Liver (tissue), 7 donors: ENCODE measurements at regions not wholly inside any gene's neighbourhood (a gene's known extent, or its start where the extent isn't known, plus 50 kb on each side); places are given as distances from the start of the nearest gene placed in this dataset.

Source experiments
- DNase-seq: peaks from one replicate; pipeline ENCODE4 v3.0.0-alpha.2; 2017; ENCODE audit warnings: low spot score
- H3K27ac ChIP-seq, 2 donors: one replicate each; pipeline ENCODE4 v1.7.0; 2013; ENCODE audit warnings: inconsistent platforms in 2 of 2, low read length in 2 of 2, control low read depth in 1 of 2, low read depth in 1 of 2, mild to moderate bottlenecking in 1 of 2
- H3K27me3 ChIP-seq, 4 donors: one replicate each; pipeline versions ENCODE4 v1.6.1 to v1.7.0; 2013; ENCODE audit warnings: low read length in 3 of 4, inconsistent platforms in 1 of 4, mild to moderate bottlenecking in 1 of 4, moderate library complexity in 1 of 4; ENCODE audit not compliant: control insufficient read depth in 4 of 4, insufficient read depth in 4 of 4
- H3K36me3 ChIP-seq, 4 donors: one replicate each; pipeline versions ENCODE4 v1.6.1 to v1.7.0; 2013; ENCODE audit warnings: low read length in 3 of 4, mild to moderate bottlenecking in 3 of 4, low read depth in 1 of 4, moderate library complexity in 1 of 4; ENCODE audit not compliant: control insufficient read depth in 4 of 4, insufficient read depth in 3 of 4
- H3K4me1 ChIP-seq, 4 donors: one replicate each; pipeline versions ENCODE4 v1.6.1 to v1.7.0; 2013; ENCODE audit warnings: low read length in 3 of 4, mild to moderate bottlenecking in 3 of 4, moderate library complexity in 1 of 4; ENCODE audit not compliant: control insufficient read depth in 4 of 4, insufficient read depth in 4 of 4
- H3K4me3 ChIP-seq, 3 donors: one replicate each; pipeline versions ENCODE4 v1.6.1 to v1.7.0; 2013; ENCODE audit warnings: low read length in 3 of 3, control low read depth in 1 of 3, low read depth in 1 of 3, mild to moderate bottlenecking in 1 of 3
- H3K9ac ChIP-seq, 2 donors: one replicate each; pipeline ENCODE4 v1.7.0; 2013; ENCODE audit warnings: low read length in 2 of 2, mild to moderate bottlenecking in 2 of 2, moderate library complexity in 2 of 2, control low read depth in 1 of 2, low read depth in 1 of 2
- H3K9me3 ChIP-seq, 4 donors: one replicate each; pipeline versions ENCODE4 v1.6.1 to v1.7.0; 2013; ENCODE audit warnings: low read length in 3 of 4; ENCODE audit not compliant: control insufficient read depth in 4 of 4
- EGR1 ChIP-seq, 2 donors: IDR thresholded peaks; 2 replicates each; pipeline ENCODE4 v1.6.1; 2016 to 2018; ENCODE audit warnings: antibody characterized with exemption in 2 of 2, low read depth in 2 of 2
- FOXA1 ChIP-seq: IDR thresholded peaks from 2 replicates; pipeline ENCODE4 v1.6.1; 2016; ENCODE audit warnings: antibody characterized with exemption
- FOXA2 ChIP-seq: IDR thresholded peaks from 2 replicates; pipeline ENCODE4 v1.6.1; 2016; ENCODE audit warnings: antibody characterized with exemption
- GABPA ChIP-seq, 2 donors: IDR thresholded peaks in 1 of 2; conservative IDR thresholded peaks in 1 of 2; 2 replicates each; pipeline ENCODE4 v1.6.1; 2016; ENCODE audit warnings: antibody characterized with exemption in 2 of 2, mild to moderate bottlenecking in 1 of 2, moderate library complexity in 1 of 2
- JUND ChIP-seq, 2 donors: IDR thresholded peaks; 2 replicates each; pipeline ENCODE4 v1.6.1; 2016; ENCODE audit warnings: antibody characterized with exemption in 2 of 2
- NR2F2 ChIP-seq: IDR thresholded peaks from 2 replicates; pipeline ENCODE4 v1.6.1; 2016; ENCODE audit warnings: antibody characterized with exemption
- RAD21 ChIP-seq, 2 donors: IDR thresholded peaks; 2 replicates each; pipeline ENCODE4 v1.6.1; 2016; ENCODE audit warnings: antibody characterized with exemption in 2 of 2, mild to moderate bottlenecking in 2 of 2
- RXRA ChIP-seq, 2 donors: IDR thresholded peaks; 2 replicates each; pipeline ENCODE4 v1.6.1; 2017 to 2018; ENCODE audit warnings: antibody characterized with exemption in 2 of 2, mild to moderate bottlenecking in 1 of 2
- SP1 ChIP-seq: IDR thresholded peaks from 2 replicates; pipeline ENCODE4 v1.6.1; 2018; ENCODE audit warnings: antibody characterized with exemption, mild to moderate bottlenecking
- TAF1 ChIP-seq: conservative IDR thresholded peaks from 2 replicates; pipeline ENCODE4 v1.6.1; 2016; ENCODE audit warnings: antibody characterized with exemption, mild to moderate bottlenecking
- YY1 ChIP-seq: IDR thresholded peaks from 2 replicates; pipeline ENCODE4 v1.6.1; 2016; ENCODE audit warnings: antibody characterized with exemption, mild to moderate bottlenecking
- WGBS: extraction: QIAGEN DNeasy Blood & Tissue Kit; methylation state at CpG from one replicate; pipeline ENCODE4 v1.1.7; 2013; 5-methylcytosine and 5-hydroxymethylcytosine counted together
- TF ChIP-seq, protein P1 (sequence below): IDR thresholded peaks from 2 replicates; pipeline ENCODE4 v1.6.1; 2016; ENCODE audit warnings: antibody characterized with exemption
- TF ChIP-seq, protein P2 (sequence below): IDR thresholded peaks from 2 replicates; pipeline ENCODE4 v1.6.1; 2016; ENCODE audit warnings: antibody characterized with exemption, mild to moderate bottlenecking
- TF ChIP-seq, protein P3 (sequence below): IDR thresholded peaks from 2 replicates; pipeline ENCODE4 v1.6.1; 2016; ENCODE audit warnings: antibody characterized with exemption
- TF ChIP-seq, protein P4 (sequence below): IDR thresholded peaks from 2 replicates; pipeline ENCODE4 v1.6.1; 2016; ENCODE audit warnings: antibody characterized with exemption
- donor health status: healthy.
- donor health status: healthy.
- donor health status: healthy.
- donor health status: healthy.

DNA sequence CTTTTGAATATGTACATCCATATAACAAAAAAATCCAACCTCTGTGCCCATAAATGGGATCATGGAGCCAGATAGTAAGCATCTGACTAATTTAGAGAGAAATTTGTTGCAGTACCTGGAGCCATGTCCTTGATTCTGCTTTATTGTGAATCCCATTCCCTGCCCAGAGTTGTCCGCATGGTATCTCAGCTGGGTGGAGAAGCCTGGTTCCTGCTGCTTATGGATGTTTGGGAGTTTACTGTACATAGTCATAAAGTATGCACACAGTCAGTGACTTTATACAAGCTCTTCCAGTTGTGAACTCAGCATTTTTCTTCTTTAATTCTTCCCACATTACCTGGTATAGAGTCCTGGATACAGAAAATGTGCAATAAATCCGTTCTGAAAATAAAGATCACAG, 346.0 kb downstream of the FIGN start (continued):
- TF ChIP-seq SP1, result no peak
- TF ChIP-seq RAD21 (IDR thresholded peaks at IDR 0.05), result no peak
- TF ChIP-seq, protein P1, sequence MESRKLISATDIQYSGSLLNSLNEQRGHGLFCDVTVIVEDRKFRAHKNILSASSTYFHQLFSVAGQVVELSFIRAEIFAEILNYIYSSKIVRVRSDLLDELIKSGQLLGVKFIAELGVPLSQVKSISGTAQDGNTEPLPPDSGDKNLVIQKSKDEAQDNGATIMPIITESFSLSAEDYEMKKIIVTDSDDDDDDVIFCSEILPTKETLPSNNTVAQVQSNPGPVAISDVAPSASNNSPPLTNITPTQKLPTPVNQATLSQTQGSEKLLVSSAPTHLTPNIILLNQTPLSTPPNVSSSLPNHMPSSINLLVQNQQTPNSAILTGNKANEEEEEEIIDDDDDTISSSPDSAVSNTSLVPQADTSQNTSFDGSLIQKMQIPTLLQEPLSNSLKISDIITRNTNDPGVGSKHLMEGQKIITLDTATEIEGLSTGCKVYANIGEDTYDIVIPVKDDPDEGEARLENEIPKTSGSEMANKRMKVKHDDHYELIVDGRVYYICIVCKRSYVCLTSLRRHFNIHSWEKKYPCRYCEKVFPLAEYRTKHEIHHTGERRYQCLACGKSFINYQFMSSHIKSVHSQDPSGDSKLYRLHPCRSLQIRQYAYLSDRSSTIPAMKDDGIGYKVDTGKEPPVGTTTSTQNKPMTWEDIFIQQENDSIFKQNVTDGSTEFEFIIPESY, result no peak
- TF ChIP-seq NR2F2, result no peak

DNA sequence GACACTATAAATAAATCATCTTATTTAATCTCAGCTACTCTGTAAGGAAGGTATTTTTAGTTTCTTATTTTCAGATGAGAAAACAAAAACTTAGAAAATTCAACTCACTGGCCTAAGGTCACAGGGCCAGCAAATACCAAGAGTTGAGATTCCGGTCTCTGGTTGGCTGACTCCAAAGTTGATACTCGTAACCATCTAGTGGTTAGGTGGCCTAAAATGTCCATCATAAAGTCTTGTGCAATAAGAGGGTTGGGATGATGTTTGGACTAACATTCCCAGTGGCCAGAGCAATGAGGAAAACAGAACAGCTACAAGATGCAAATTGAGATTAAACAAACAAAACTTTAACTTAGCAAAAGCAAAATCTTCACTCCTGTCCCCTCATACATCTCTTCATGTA, 360.3 kb downstream of the FIGN start:
- Histone ChIP-seq H3K9me3 (no peaks in the 10 kb centered on the region), H3K4me3 (no peak overlapping the region), H3K27me3 (no peaks in the 10 kb centered on the region), H3K9ac (no peak overlapping the region), H3K4me1 (no peaks in the 10 kb centered on the region), H3K36me3 (no peaks in the 10 kb centered on the region), H3K27ac (no peak overlapping the region)
- TF ChIP-seq TAF1, result no peak
- TF ChIP-seq GABPA (IDR thresholded peaks at IDR 0.05 in 1 of 2, conservative IDR thresholded peaks at IDR 0.05 in 1 of 2), result no peak
- TF ChIP-seq, protein P2, sequence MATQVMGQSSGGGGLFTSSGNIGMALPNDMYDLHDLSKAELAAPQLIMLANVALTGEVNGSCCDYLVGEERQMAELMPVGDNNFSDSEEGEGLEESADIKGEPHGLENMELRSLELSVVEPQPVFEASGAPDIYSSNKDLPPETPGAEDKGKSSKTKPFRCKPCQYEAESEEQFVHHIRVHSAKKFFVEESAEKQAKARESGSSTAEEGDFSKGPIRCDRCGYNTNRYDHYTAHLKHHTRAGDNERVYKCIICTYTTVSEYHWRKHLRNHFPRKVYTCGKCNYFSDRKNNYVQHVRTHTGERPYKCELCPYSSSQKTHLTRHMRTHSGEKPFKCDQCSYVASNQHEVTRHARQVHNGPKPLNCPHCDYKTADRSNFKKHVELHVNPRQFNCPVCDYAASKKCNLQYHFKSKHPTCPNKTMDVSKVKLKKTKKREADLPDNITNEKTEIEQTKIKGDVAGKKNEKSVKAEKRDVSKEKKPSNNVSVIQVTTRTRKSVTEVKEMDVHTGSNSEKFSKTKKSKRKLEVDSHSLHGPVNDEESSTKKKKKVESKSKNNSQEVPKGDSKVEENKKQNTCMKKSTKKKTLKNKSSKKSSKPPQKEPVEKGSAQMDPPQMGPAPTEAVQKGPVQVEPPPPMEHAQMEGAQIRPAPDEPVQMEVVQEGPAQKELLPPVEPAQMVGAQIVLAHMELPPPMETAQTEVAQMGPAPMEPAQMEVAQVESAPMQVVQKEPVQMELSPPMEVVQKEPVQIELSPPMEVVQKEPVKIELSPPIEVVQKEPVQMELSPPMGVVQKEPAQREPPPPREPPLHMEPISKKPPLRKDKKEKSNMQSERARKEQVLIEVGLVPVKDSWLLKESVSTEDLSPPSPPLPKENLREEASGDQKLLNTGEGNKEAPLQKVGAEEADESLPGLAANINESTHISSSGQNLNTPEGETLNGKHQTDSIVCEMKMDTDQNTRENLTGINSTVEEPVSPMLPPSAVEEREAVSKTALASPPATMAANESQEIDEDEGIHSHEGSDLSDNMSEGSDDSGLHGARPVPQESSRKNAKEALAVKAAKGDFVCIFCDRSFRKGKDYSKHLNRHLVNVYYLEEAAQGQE, result no peak
- no peak for TF ChIP-seq JUND (IDR thresholded peaks at IDR 0.05)
- TF ChIP-seq, protein P1, result no peak
- TF ChIP-seq YY1, result no peak
- no peak for TF ChIP-seq FOXA1
- TF ChIP-seq SP1, result no peak
- DNase-seq, result no peak
- 89% methylated on average over 2 of the region's 2 CpGs for WGBS

DNA sequence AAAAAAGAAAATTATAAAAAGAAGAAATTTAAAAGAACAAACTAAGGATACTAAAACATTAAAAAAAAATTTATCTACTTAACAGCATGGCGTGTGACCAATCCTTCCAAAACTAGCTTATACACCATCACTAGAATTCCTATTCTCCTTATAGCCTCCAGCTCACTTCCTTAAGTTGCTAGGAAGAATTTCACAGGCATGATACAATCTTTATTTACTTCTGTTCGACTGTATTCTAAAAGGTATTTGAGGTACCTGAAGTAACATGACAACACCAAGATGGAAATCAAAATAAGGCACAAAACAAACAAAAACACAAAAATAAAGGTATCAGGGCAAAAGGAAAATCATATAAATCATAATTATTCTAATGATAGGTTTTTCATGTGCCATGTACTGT, 360.7 kb downstream of the FIGN start:
- no peak for TF ChIP-seq NR2F2
- no peak for TF ChIP-seq GABPA (IDR thresholded peaks at IDR 0.05 in 1 of 2, conservative IDR thresholded peaks at IDR 0.05 in 1 of 2)
- TF ChIP-seq, protein P3, sequence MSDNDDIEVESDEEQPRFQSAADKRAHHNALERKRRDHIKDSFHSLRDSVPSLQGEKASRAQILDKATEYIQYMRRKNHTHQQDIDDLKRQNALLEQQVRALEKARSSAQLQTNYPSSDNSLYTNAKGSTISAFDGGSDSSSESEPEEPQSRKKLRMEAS, result no peak
- TF ChIP-seq, protein P4, sequence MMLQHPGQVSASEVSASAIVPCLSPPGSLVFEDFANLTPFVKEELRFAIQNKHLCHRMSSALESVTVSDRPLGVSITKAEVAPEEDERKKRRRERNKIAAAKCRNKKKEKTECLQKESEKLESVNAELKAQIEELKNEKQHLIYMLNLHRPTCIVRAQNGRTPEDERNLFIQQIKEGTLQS, result no peak
- TF ChIP-seq SP1, result no peak
- TF ChIP-seq FOXA2, result no peak
- TF ChIP-seq RXRA (IDR thresholded peaks at IDR 0.05), result no peak
- TF ChIP-seq EGR1 (IDR thresholded peaks at IDR 0.05; ENCODE audit: low read depth in 2 of 2), result no peak
- Histone ChIP-seq H3K9ac (no peak overlapping the region), H3K27me3 (no peaks in the 10 kb centered on the region), H3K9me3 (no peaks in the 10 kb centered on the region), H3K27ac (no peak overlapping the region), H3K4me1 (no peaks in the 10 kb centered on the region), H3K4me3 (no peak overlapping the region), H3K36me3 (no peaks in the 10 kb centered on the region)
- DNase-seq, result no peak
- 83% methylated on average over 2 of the region's 2 CpGs for WGBS
